ENCODE measurements at regions not wholly inside any gene's neighbourhood (a gene's known extent, or its start where the extent isn't known, plus 50 kb on each side); places are given as distances from the start of the nearest gene placed in this dataset.

DNA sequence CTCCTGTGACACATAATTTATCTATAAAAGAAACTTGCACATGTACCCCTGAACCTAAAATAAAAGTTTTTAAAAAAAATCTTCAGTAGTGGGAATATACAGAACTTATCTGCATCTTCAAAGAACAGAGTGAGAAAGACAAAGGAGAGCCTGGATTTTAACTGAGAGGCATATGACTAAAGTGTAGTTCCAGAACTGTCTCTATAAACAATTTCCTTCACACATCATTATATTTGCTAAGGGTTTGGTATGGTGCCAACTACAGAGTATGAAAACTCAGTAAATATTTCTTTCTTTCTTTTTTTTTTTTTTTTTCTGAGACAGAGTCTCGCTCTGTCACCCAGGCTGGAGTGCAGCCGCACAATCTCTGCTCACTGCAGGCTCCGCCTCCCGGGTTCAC lies 49.9 kb upstream of the NFKB1 start:
- H3K27ac ChIP-seq = no peak overlapping the region
- WGBS, 2 donors (ENCODE audit: low coverage in 1 of 2) = 73% methylated on average over 4 of the region's 4 CpGs; no CpG with 5 or more reads in 1 of the 2 donors

More for the DNA sequence above, 49.9 kb upstream of the NFKB1 start:
- Histone ChIP-seq H3K27me3 (no peaks in the 10 kb centered on the region), H3K9me3 (no peaks in the 10 kb centered on the region), H3K4me1 (peaks cover 0 to 14% (median 0%) of the 10 kb centered on the region in 3 donors), H3K4me3 (no peak overlapping the region), H3K36me3 (no peaks in the 10 kb centered on the region)
- TF ChIP-seq POLR2A (IDR thresholded peaks at IDR 0.05) = no peak
- TF ChIP-seq, protein P1, sequence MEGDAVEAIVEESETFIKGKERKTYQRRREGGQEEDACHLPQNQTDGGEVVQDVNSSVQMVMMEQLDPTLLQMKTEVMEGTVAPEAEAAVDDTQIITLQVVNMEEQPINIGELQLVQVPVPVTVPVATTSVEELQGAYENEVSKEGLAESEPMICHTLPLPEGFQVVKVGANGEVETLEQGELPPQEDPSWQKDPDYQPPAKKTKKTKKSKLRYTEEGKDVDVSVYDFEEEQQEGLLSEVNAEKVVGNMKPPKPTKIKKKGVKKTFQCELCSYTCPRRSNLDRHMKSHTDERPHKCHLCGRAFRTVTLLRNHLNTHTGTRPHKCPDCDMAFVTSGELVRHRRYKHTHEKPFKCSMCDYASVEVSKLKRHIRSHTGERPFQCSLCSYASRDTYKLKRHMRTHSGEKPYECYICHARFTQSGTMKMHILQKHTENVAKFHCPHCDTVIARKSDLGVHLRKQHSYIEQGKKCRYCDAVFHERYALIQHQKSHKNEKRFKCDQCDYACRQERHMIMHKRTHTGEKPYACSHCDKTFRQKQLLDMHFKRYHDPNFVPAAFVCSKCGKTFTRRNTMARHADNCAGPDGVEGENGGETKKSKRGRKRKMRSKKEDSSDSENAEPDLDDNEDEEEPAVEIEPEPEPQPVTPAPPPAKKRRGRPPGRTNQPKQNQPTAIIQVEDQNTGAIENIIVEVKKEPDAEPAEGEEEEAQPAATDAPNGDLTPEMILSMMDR (IDR thresholded peaks at IDR 0.05) = no peak
- no peak for TF ChIP-seq POLR2AphosphoS5 (IDR thresholded peaks at IDR 0.05)
- no peak for TF ChIP-seq EP300 (IDR thresholded peaks at IDR 0.05)
- ATAC-seq = no peak

Data from gastroesophageal sphincter (tissue), 4 donors.